ENCODE measurements at regions not wholly inside any gene's neighbourhood (a gene's known extent, or its start where the extent isn't known, plus 50 kb on each side); places are given as distances from the start of the nearest gene placed in this dataset.
"Not testable (repeated sequence)": the region's sequence is repeated elsewhere in the genome, so short reads cannot be mapped to it uniquely, and the experiment has no call there.

GRCh38 chr4:49516096-49516495 lies 530.0 kb downstream of the CWH43 start:
- H3K36me3 ChIP-seq (ENCODE audit: insufficient read depth, low read length); H3K27ac Mint-ChIP-seq; H3K4me1 ChIP-seq (ENCODE audit: insufficient read depth, low read length); H3K27me3 Mint-ChIP-seq; H3K9me3 ChIP-seq (ENCODE audit: low read length); H3K27me3 ChIP-seq (ENCODE audit: insufficient read depth, low read length, poor library complexity, severe bottlenecking); H3K36me3 Mint-ChIP-seq; H3K27ac ChIP-seq (ENCODE audit: low read depth, low read length); H3K4me1 Mint-ChIP-seq; CTCF ChIA-PET; POLR2A ChIA-PET; H3K4me3 ChIP-seq (ENCODE audit: low read length); DNase-seq; H3K4me3 Mint-ChIP-seq: not testable (repeated sequence)
- H3K9me3 Mint-ChIP-seq: peaks cover 19 to 52% (median 49%) of the 10 kb centered on the region in 5 donors

- Mint-ChIP-seq H3K36me3 (peaks cover 0 to 9% (median 5%) of the 10 kb centered on the region in 3 donors), H3K4me3 (no peak overlapping the region), H3K27ac (no peak overlapping the region), H3K27me3 (no peaks in the 10 kb centered on the region), H3K4me1 (peaks cover 0 to 7% (median 5%) of the 10 kb centered on the region in 3 donors), H3K9me3 (peaks cover 19 to 45% (median 42%) of the 10 kb centered on the region in 5 donors)
- no peaks in the 10 kb centered on the region for H3K27me3 ChIP-seq (ENCODE audit: insufficient read depth, low read length, poor library complexity, severe bottlenecking)
- H3K9me3 ChIP-seq (ENCODE audit: low read length): peaks cover 5% of the 10 kb centered on the region
- POLR2A ChIA-PET: no interaction called here
- no peaks in the 10 kb centered on the region for H3K36me3 ChIP-seq (ENCODE audit: insufficient read depth, low read length)
- H3K27ac ChIP-seq (ENCODE audit: low read depth, low read length): no peak overlapping the region
- H3K4me1 ChIP-seq (ENCODE audit: insufficient read depth, low read length): no peaks in the 10 kb centered on the region
- CTCF ChIA-PET: no interaction called here
- H3K4me3 ChIP-seq (ENCODE audit: low read length): no peak overlapping the region
- DNase-seq: no peak
Measured at GRCh38 chr4:49516796-49517195, 530.7 kb downstream of the CWH43 start.

- H3K27me3 Mint-ChIP-seq; H3K36me3 Mint-ChIP-seq; H3K36me3 ChIP-seq (ENCODE audit: insufficient read depth, low read length); CTCF ChIA-PET; H3K4me3 ChIP-seq (ENCODE audit: low read length); H3K27ac ChIP-seq (ENCODE audit: low read depth, low read length); H3K9me3 ChIP-seq (ENCODE audit: low read length); H3K4me3 Mint-ChIP-seq; H3K27ac Mint-ChIP-seq; H3K4me1 Mint-ChIP-seq; H3K27me3 ChIP-seq (ENCODE audit: insufficient read depth, low read length, poor library complexity, severe bottlenecking); DNase-seq; H3K4me1 ChIP-seq (ENCODE audit: insufficient read depth, low read length); POLR2A ChIA-PET: not testable (repeated sequence)
- H3K9me3 Mint-ChIP-seq: peaks cover 17 to 36% (median 33%) of the 10 kb centered on the region in 5 donors
Measured at GRCh38 chr4:49517485-49518205, 531.6 kb downstream of the CWH43 start.

GRCh38 chr4:49519150-49520035 lies 533.3 kb downstream of the CWH43 start:
- peaks cover 10 to 24% (median 21%) of the 10 kb centered on the region in 5 donors for H3K9me3 Mint-ChIP-seq
- DNase-seq; H3K9me3 ChIP-seq (ENCODE audit: low read length); H3K4me1 Mint-ChIP-seq; H3K27me3 ChIP-seq (ENCODE audit: insufficient read depth, low read length, poor library complexity, severe bottlenecking); H3K4me3 ChIP-seq (ENCODE audit: low read length); H3K27ac ChIP-seq (ENCODE audit: low read depth, low read length); H3K4me1 ChIP-seq (ENCODE audit: insufficient read depth, low read length); CTCF ChIA-PET; H3K36me3 Mint-ChIP-seq; POLR2A ChIA-PET; H3K27ac Mint-ChIP-seq; H3K36me3 ChIP-seq (ENCODE audit: insufficient read depth, low read length); H3K27me3 Mint-ChIP-seq; H3K4me3 Mint-ChIP-seq: not testable (repeated sequence)

- H3K27ac Mint-ChIP-seq; H3K4me3 Mint-ChIP-seq; H3K27me3 ChIP-seq (ENCODE audit: insufficient read depth, low read length, poor library complexity, severe bottlenecking); POLR2A ChIA-PET; H3K36me3 ChIP-seq (ENCODE audit: insufficient read depth, low read length); H3K4me1 ChIP-seq (ENCODE audit: insufficient read depth, low read length); H3K4me1 Mint-ChIP-seq; H3K27me3 Mint-ChIP-seq; H3K27ac ChIP-seq (ENCODE audit: low read depth, low read length); H3K4me3 ChIP-seq (ENCODE audit: low read length); H3K9me3 Mint-ChIP-seq; DNase-seq; H3K9me3 ChIP-seq (ENCODE audit: low read length); CTCF ChIA-PET; H3K36me3 Mint-ChIP-seq: not testable (repeated sequence)
Measured at GRCh38 chr4:49523816-49524765, 538.0 kb downstream of the CWH43 start.

- H3K27me3 ChIP-seq (ENCODE audit: insufficient read depth, low read length, poor library complexity, severe bottlenecking); H3K9me3 ChIP-seq (ENCODE audit: low read length); H3K27me3 Mint-ChIP-seq; H3K36me3 Mint-ChIP-seq; DNase-seq; H3K4me3 ChIP-seq (ENCODE audit: low read length); CTCF ChIA-PET; H3K36me3 ChIP-seq (ENCODE audit: insufficient read depth, low read length); H3K4me1 ChIP-seq (ENCODE audit: insufficient read depth, low read length); H3K4me1 Mint-ChIP-seq; H3K27ac Mint-ChIP-seq; H3K4me3 Mint-ChIP-seq; POLR2A ChIA-PET; H3K27ac ChIP-seq (ENCODE audit: low read depth, low read length): not testable (repeated sequence)
- H3K9me3 Mint-ChIP-seq: peaks cover 2 to 16% (median 7%) of the 10 kb centered on the region in 5 donors
Measured at GRCh38 chr4:49558916-49559676, 573.0 kb downstream of the CWH43 start.

- H3K27me3 Mint-ChIP-seq; DNase-seq; H3K27me3 ChIP-seq (ENCODE audit: insufficient read depth, low read length, poor library complexity, severe bottlenecking): not testable (repeated sequence)
Measured at GRCh38 chr4:49560131-49560816, 574.2 kb downstream of the CWH43 start.

More at GRCh38 chr4:49560131-49560816, 574.2 kb downstream of the CWH43 start:
- peaks cover 2 to 14% (median 6%) of the 10 kb centered on the region in 5 donors for H3K9me3 Mint-ChIP-seq
- H3K9me3 ChIP-seq (ENCODE audit: low read length); H3K4me1 Mint-ChIP-seq; H3K36me3 ChIP-seq (ENCODE audit: insufficient read depth, low read length); H3K27ac ChIP-seq (ENCODE audit: low read depth, low read length); CTCF ChIA-PET; POLR2A ChIA-PET; H3K27ac Mint-ChIP-seq; H3K4me1 ChIP-seq (ENCODE audit: insufficient read depth, low read length); H3K36me3 Mint-ChIP-seq; H3K4me3 Mint-ChIP-seq; H3K4me3 ChIP-seq (ENCODE audit: low read length): not testable (repeated sequence)
